GM19193 (cell line): ENCODE measurements at regions not wholly inside any gene's neighbourhood (a gene's known extent, or its start where the extent isn't known, plus 50 kb on each side); places are given as distances from the start of the nearest gene placed in this dataset.

ENCODE experiments used
- POLR2A ChIP-seq: IDR thresholded peaks from 4 replicates; pipeline ENCODE4 v1.6.1; 2011; ENCODE audit not compliant: insufficient read depth, insufficient read length; ENCODE audit errors: extremely low read depth

GRCh38 chr5:112472614-112473013 lies 53.5 kb upstream of the EPB41L4A start:
- TF ChIP-seq POLR2A: no peak

GRCh38 chr5:112473989-112474388 lies 54.9 kb upstream of the EPB41L4A start:
- no peak for TF ChIP-seq POLR2A

- TF ChIP-seq POLR2A: no peak
These were observed 56.8 kb upstream of the EPB41L4A start for GRCh38 chr5:112475747-112476365.

- TF ChIP-seq POLR2A: no peak
These were observed 60.3 kb upstream of the EPB41L4A start for GRCh38 chr5:112479418-112479817.

GRCh38 chr5:112480501-112480900 lies 61.4 kb upstream of the EPB41L4A start:
- TF ChIP-seq POLR2A: no peak

- TF ChIP-seq POLR2A: no peak
These were observed 64.6 kb upstream of the EPB41L4A start for GRCh38 chr5:112483704-112484103.

GRCh38 chr5:112485934-112486355 lies 66.9 kb upstream of the EPB41L4A start:
- no peak for TF ChIP-seq POLR2A

GRCh38 chr5:112491257-112491656 lies 72.2 kb upstream of the EPB41L4A start:
- TF ChIP-seq POLR2A: no peak

GRCh38 chr5:112492291-112492690 lies 73.2 kb upstream of the EPB41L4A start:
- TF ChIP-seq POLR2A: no peak

GRCh38 chr5:112511920-112512319 lies 92.8 kb upstream of the EPB41L4A start:
- TF ChIP-seq POLR2A: no peak

GRCh38 chr5:112512901-112513300 lies 93.8 kb upstream of the EPB41L4A start:
- TF ChIP-seq POLR2A: no peak

GRCh38 chr5:112514111-112514510 lies 95.0 kb upstream of the EPB41L4A start:
- no peak for TF ChIP-seq POLR2A

- TF ChIP-seq POLR2A: peak; percentile 37
These were observed 104.7 kb upstream of the EPB41L4A start for GRCh38 chr5:112523674-112524263.

- no peak for TF ChIP-seq POLR2A
These were observed 106.1 kb upstream of the EPB41L4A start for GRCh38 chr5:112525217-112525616.

GRCh38 chr5:112528928-112529327 lies 109.9 kb upstream of the EPB41L4A start:
- TF ChIP-seq POLR2A: no peak

GRCh38 chr5:112529525-112529924 lies 110.4 kb upstream of the EPB41L4A start:
- TF ChIP-seq POLR2A: no peak
